Uterus (tissue), 2 donors: ENCODE measurements at regions not wholly inside any gene's neighbourhood (a gene's known extent, or its start where the extent isn't known, plus 50 kb on each side); places are given as distances from the start of the nearest gene placed in this dataset.

Experiments
- CTCF ChIP-seq, 4 experiments: fragments of 200-600 bp in 2 of 4; fragments of 450-650 bp in 2 of 4; sonication (generic) in 2 of 4; IDR thresholded peaks; one replicate each; pipeline ENCODE4 v1.5.1; 2016 to 2019; ENCODE audit warnings: antibody characterized with exemption in 4 of 4, mild to moderate bottlenecking in 2 of 4, moderate library complexity in 1 of 4
- POLR2A ChIP-seq, 2 donors: fragments of 450-650 bp; IDR thresholded peaks; one replicate each; pipeline ENCODE4 v1.6.1; 2016; ENCODE audit warnings: antibody characterized with exemption in 2 of 2, mild to moderate bottlenecking in 1 of 2, moderate library complexity in 1 of 2

GRCh38 chrX:88170553-88170952 is 576.5 kb upstream of the CPXCR1 start:
- TF ChIP-seq CTCF (IDR thresholded peaks at IDR 0.05) = no peak
- TF ChIP-seq POLR2A (IDR thresholded peaks at IDR 0.05) = no peak
